ENCODE measurements at regions not wholly inside any gene's neighbourhood (a gene's known extent, or its start where the extent isn't known, plus 50 kb on each side); places are given as distances from the start of the nearest gene placed in this dataset.

GRCh38 chr3:1728510-1728909 lies 370.2 kb upstream of the CNTN4 start:
- Mint-ChIP-seq H3K27me3 (no peaks in the 10 kb centered on the region), H3K9me3 (ENCODE audit: low read depth) (peaks cover 3% of the 10 kb centered on the region), H3K27ac (no peak overlapping the region), H3K4me3 (ENCODE audit: low read depth) (no peak overlapping the region), H3K4me1 (ENCODE audit: low read depth) (no peaks in the 10 kb centered on the region), H3K36me3 (ENCODE audit: insufficient read depth) (no peaks in the 10 kb centered on the region)
- no peak for TF ChIP-seq CTCF (IDR thresholded peaks at IDR 0.05; ENCODE audit: unreplicated experiment)
- DNase-seq (ENCODE audit: low spot score, unreplicated experiment): no peak

DNA sequence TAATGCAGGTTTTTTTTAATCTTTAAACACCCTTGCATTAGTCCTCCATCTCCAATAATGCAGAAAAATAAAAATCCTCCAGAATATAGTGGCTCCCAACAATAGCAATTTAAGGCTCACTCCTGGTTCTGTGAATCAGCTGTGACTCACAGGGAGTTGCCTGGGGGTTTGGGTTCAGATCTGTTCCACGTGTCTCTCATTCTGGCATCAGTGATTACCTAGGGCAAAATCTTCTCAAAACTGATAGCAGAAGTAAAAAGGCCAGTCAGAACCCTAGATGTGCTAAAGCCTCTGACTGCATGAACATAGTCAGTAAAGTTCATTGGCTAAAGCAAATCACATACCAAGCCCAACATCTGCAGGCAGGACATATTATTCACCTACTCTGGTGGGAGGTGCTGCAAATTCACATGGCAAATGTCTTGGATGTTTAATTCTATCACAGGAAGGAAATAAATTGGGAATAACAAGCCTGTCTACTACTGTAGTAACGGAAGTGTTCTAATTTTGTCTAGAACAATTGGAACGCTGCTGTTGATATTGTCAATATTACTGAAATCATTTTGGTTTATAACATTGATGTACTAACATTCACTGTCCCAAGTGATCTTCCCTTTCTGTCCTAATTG lies 364.1 kb upstream of the CNTN4 start:
- Mint-ChIP-seq H3K27me3 (no peaks in the 10 kb centered on the region), H3K36me3 (ENCODE audit: insufficient read depth) (no peaks in the 10 kb centered on the region), H3K9me3 (ENCODE audit: low read depth) (peaks cover 10% of the 10 kb centered on the region), H3K4me1 (ENCODE audit: low read depth) (no peaks in the 10 kb centered on the region), H3K4me3 (ENCODE audit: low read depth) (no peak overlapping the region), H3K27ac (no peak overlapping the region)
- DNase-seq (ENCODE audit: low spot score, unreplicated experiment): no peak
- no peak for TF ChIP-seq CTCF (IDR thresholded peaks at IDR 0.05; ENCODE audit: unreplicated experiment)

- H3K36me3 Mint-ChIP-seq (ENCODE audit: insufficient read depth): no peaks in the 10 kb centered on the region
- no peak overlapping the region for H3K4me3 Mint-ChIP-seq (ENCODE audit: low read depth)
- H3K27me3 Mint-ChIP-seq: no peaks in the 10 kb centered on the region
- no peak overlapping the region for H3K27ac Mint-ChIP-seq
- TF ChIP-seq CTCF (IDR thresholded peaks at IDR 0.05; ENCODE audit: unreplicated experiment): no peak
- no peaks in the 10 kb centered on the region for H3K4me1 Mint-ChIP-seq (ENCODE audit: low read depth)
- DNase-seq (ENCODE audit: low spot score, unreplicated experiment): no peak
- peaks cover 4% of the 10 kb centered on the region for H3K9me3 Mint-ChIP-seq (ENCODE audit: low read depth)
Measured at GRCh38 chr3:1752205-1752604, 346.5 kb upstream of the CNTN4 start.

- Mint-ChIP-seq H3K27me3 (no peaks in the 10 kb centered on the region), H3K27ac (no peak overlapping the region), H3K4me1 (ENCODE audit: low read depth) (peaks cover 23% of the 10 kb centered on the region), H3K9me3 (ENCODE audit: low read depth) (peaks cover 5% of the 10 kb centered on the region), H3K36me3 (ENCODE audit: insufficient read depth) (no peaks in the 10 kb centered on the region), H3K4me3 (ENCODE audit: low read depth) (no peak overlapping the region)
- DNase-seq (ENCODE audit: low spot score, unreplicated experiment): no peak
- TF ChIP-seq CTCF (IDR thresholded peaks at IDR 0.05; ENCODE audit: unreplicated experiment): no peak
Measured at GRCh38 chr3:1766384-1766783, 332.3 kb upstream of the CNTN4 start.

DNA sequence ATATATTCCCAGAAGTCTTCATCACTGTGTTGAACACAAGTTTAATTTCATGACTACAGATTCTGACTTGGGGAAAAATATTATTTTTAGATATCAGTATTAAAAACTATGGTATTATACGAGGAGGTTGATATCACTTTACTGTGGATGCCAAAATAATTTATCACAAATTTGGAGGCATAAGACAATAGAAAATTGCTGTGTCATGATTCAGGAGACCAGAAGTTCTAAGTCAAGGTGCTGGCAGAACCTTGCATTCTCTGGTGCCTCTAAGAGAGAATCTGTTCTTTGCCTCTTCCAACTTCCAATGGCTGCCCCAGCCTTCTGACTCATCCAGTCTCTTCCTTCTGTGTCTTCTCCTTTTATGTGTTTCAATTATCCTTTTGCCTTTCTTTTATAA lies 325.0 kb upstream of the CNTN4 start:
- TF ChIP-seq CTCF (IDR thresholded peaks at IDR 0.05; ENCODE audit: unreplicated experiment): no peak
- Mint-ChIP-seq H3K27ac (no peak overlapping the region), H3K4me3 (ENCODE audit: low read depth) (no peak overlapping the region), H3K36me3 (ENCODE audit: insufficient read depth) (no peaks in the 10 kb centered on the region), H3K4me1 (ENCODE audit: low read depth) (peaks cover 14% of the 10 kb centered on the region), H3K27me3 (no peaks in the 10 kb centered on the region), H3K9me3 (ENCODE audit: low read depth) (peaks cover 5% of the 10 kb centered on the region)
- no peak for DNase-seq (ENCODE audit: low spot score, unreplicated experiment)

Data from progenitor cell of endocrine pancreas (in vitro differentiated cells).